ENCODE measurements at regions not wholly inside any gene's neighbourhood (a gene's known extent, or its start where the extent isn't known, plus 50 kb on each side); places are given as distances from the start of the nearest gene placed in this dataset.
A peak's percentile ranks its signal among the peaks of the same experiment; 100 is the strongest.
"Not testable (repeated sequence)": the region's sequence is repeated elsewhere in the genome, so short reads cannot be mapped to it uniquely, and the experiment has no call there.

DNA sequence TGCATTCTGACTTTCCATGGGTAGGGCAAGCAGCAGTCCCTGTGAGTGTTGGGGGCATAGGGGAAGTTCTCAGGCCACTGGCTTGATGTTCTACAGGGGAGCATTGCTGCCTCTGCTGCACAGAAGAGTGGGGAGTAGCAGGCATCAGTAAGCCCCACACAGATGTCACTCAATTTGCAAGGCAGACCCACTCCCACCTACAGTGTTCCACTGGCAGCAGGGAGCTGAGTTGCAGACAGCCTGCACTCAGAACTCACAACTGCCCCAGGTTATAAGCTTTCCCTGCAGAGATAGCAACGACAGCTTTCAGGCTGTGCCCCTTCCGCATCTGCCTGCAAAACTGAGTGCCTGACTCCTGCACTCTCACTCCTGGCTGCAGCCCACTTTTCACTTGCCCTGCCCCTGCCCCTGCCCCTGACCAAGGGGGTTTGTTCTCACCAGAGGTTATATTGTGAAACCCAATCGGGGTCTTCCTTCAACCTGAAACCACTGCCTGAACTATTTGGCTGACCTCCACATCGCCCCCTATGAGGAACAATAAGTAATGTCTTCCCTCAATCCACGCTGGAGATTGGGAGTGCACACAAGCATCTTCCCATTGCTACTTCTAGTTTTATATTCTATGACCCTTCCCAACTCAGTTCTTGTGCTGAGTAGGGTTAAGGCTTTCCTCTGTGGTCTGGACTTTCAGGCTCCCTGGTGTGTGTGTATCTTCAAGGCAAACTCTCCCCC lies 227.4 kb upstream of the CXorf51B start:
- DNase-seq = peak in 1 of 2 experiments; percentile 12

GRCh38 chrX:146602246-146602645 lies 207.3 kb upstream of the CXorf51B start:
- peak; percentile 5 to 76 for DNase-seq

GRCh38 chrX:146604196-146604595 lies 205.4 kb upstream of the CXorf51B start:
- DNase-seq = no peak

- peak in 1 of 2 experiments; percentile 1 for DNase-seq
Measured at GRCh38 chrX:146614663-146615478, 194.7 kb upstream of the CXorf51B start.

DNA sequence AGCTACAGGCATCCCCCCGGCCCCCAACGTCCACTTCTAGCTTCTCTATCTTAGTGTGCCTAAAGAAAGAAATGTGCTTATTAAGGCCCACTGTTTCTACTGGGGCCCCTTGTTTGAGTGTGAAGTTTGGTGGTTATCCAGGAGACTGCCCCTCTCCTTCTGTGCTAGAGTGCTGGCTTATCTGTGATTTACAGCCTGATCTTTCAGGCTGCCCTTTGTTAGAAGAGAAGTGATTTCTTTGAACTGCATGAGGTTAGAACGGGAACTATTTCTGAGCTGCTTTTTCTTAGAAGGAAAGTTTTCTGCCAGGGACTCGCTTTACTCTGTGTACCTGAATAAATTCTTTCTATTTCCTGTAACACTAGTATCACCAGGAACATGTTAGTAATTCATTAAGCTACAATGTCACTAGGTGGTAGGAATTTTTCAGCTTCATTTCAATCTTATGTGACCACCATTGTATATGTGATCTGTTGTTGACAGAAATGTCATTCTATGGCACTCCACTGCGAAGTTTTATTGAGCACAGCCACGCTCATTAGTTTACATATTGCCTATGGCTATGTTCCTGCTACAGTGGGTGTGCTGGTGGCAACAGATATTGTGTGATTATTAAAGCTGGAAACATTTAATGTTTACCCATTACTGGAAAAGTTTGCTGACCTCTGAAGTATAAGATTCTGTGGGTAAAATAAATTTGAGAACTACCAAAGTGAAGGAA lies 193.8 kb upstream of the CXorf51B start:
- no peak for DNase-seq

DNA sequence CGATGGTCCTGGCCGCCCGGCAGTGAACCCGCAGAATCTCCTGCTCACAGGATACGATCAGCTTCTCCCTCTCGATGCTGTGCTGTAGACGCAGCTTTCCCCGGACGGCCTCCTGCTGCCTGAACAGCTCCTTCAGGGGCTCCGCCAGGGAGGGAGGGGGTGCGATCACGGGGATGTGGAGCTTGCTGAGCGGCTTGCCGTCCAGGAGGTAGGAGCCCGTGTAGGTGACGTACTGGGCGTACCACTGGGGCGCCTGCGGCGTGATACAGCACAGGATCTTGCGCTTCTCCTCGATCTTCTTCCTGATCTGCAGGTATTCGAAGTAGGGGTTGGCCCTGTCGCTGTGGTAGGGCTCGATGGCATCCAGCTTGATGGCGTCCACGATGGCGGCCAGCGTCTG lies 189.6 kb upstream of the CXorf51B start:
- not testable (repeated sequence) for DNase-seq

DNA sequence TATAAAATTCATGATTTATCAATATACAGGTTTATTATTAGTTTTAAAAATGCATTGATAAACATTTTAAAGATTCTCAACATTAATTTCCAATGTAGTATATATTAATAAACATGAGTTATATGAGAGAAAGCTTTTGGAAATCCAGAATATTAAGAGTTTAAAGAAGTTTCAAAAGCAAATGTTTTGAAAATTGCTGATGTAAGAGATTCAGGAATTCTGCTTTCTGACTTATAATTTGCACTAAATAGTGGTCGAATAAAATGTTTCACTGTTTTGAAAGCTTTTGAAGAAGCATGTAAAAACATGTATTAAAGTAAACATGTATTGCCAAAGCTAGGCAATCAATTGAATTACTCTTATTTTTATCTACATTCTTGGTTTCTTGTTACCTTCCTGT lies 151.2 kb upstream of the CXorf51B start:
- DNase-seq = no peak

GRCh38 chrX:146707781-146708180 lies 101.8 kb upstream of the CXorf51B start:
- no peak for DNase-seq

DNA sequence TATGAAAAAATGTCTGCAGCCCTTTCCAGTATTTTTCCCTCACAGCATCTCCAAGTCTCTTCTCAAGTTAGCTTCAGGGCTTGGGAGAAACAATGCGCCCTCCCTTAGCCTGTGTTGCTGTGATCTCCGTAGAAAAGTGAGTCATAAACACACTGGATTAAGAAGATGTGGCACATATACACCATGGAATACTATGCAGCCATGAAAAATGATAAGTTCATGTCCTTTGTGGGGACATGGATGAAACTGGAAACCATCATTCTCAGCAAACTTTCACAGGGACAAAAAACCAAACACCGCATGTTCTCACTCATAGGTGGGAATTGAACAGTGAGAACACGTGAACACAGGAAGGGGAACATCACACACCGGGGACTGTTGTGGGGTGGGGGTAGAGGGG lies 100.7 kb upstream of the CXorf51B start:
- not testable (repeated sequence) for DNase-seq

DNA sequence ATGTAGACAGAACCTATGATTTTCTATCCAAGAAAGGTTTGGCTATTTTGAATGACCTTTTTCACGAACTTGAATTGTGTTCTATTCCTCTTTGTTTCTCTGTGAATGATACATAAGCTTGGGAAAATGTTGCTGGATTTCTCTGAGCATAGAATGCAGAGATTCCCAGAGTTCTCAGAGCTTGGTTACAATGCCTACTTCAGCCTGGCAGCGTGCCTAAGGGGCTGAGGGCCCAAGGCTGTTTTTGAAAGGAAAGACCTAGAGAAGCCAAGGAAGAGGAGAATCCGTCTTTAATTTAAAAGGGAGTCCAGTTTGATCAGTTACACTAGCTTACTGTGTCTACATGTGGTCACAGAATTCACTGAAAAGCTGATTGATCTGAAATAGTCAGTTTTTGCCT lies 55.3 kb upstream of the CXorf51B start:
- DNase-seq = no peak

GRCh38 chrX:146755214-146755613 lies 54.4 kb upstream of the CXorf51B start:
- DNase-seq = no peak

All from NCI-H524 (cell line).